ENCODE measurements at regions not wholly inside any gene's neighbourhood (a gene's known extent, or its start where the extent isn't known, plus 50 kb on each side); places are given as distances from the start of the nearest gene placed in this dataset.

DNA sequence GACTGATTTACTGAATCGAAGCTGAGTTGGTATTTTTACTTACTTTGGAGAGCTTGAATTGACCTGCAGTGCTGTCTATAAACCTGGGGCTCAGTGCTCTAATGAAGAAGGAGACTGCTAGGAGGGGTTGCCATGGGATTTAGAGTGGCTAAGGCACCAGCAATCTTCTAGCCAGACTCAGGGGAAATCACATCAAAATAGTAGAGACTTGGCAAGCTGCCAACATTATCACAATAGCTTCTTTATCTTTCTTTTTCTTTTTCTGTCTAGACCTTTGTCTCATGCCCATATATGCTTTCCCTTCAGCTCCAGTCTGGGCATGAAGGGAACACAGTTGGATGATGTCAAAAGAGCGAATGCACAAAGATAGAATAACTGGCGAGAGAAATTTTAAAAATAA is 301.1 kb upstream of the DPYD start:
- no peaks in the 10 kb centered on the region for H3K9me3 Mint-ChIP-seq
- H3K4me3 Mint-ChIP-seq, result no peak overlapping the region
- no peak for TF ChIP-seq CTCF (IDR thresholded peaks at IDR 0.05)
- DNase-seq, result no peak
- no peaks in the 10 kb centered on the region for H3K4me1 Mint-ChIP-seq
- peaks cover 7% of the 10 kb centered on the region for H3K27me3 Mint-ChIP-seq (ENCODE audit: low read depth, poor library complexity)
- no peak overlapping the region for H3K27ac Mint-ChIP-seq
- H3K36me3 Mint-ChIP-seq (ENCODE audit: low read depth), result no peaks in the 10 kb centered on the region

DNA sequence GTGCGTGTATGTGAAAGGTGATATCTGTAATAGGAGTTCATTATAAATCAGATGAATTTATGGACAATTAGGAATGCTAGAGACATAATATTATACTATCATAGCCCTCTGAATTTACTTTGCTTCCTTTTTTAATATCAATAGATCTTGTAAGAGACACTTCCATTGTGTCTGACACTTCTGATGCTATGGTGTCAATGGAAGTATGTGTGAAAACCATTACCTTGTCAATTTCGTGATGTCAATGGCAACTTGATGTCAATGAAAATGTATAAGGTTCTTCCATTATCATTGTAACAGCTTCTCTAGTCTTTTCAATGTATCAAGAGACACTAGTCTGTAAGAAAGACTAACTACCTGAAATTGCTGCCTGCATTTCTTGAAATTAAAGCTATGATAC is 296.8 kb upstream of the DPYD start:
- peaks cover 4% of the 10 kb centered on the region for H3K27me3 Mint-ChIP-seq (ENCODE audit: low read depth, poor library complexity)

DNA sequence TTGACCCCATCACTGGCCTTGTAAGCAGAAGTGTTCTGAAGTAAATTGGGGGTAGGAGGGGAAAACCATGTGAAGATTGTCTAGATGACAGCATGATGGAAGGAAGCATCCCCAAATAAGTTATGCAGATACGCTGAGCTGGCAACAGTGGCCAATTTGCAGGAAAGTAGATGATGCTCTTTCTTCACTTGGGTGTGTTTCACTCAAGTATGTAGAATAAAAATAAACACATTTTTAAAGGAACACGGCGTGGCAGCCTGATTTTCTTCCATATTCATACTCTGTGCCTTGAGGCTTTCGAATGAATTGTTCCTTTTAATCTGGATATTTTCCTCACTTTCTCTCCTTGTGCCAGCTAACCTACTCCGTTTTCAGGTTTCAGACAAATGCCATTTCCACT is 295.5 kb upstream of the DPYD start:
- no peak for TF ChIP-seq CTCF (IDR thresholded peaks at IDR 0.05)
- Mint-ChIP-seq H3K27me3 (ENCODE audit: low read depth, poor library complexity) (peaks cover 6% of the 10 kb centered on the region), H3K9me3 (peaks cover 2% of the 10 kb centered on the region), H3K27ac (peak overlapping the region; percentile 41), H3K36me3 (ENCODE audit: low read depth) (no peaks in the 10 kb centered on the region), H3K4me1 (no peaks in the 10 kb centered on the region), H3K4me3 (no peak overlapping the region)
- DNase-seq, result no peak

More for the DNA sequence above, 296.8 kb upstream of the DPYD start:
- Mint-ChIP-seq H3K9me3 (no peaks in the 10 kb centered on the region), H3K4me1 (no peaks in the 10 kb centered on the region), H3K4me3 (no peak overlapping the region), H3K36me3 (ENCODE audit: low read depth) (no peaks in the 10 kb centered on the region), H3K27ac (no peak overlapping the region)
- no peak for DNase-seq
- no peak for TF ChIP-seq CTCF (IDR thresholded peaks at IDR 0.05)

- TF ChIP-seq CTCF (IDR thresholded peaks at IDR 0.05), result no peak
- no peak overlapping the region for H3K27ac Mint-ChIP-seq
These were observed 290.5 kb upstream of the DPYD start for GRCh38 chr1:98211271-98211845.

GRCh38 chr1:98210563-98210962 is 289.7 kb upstream of the DPYD start:
- peaks cover 6% of the 10 kb centered on the region for H3K27me3 Mint-ChIP-seq (ENCODE audit: low read depth, poor library complexity)
- TF ChIP-seq CTCF (IDR thresholded peaks at IDR 0.05), result no peak
- no peak for DNase-seq
- peak overlapping the region; percentile 73 for H3K27ac Mint-ChIP-seq
- H3K36me3 Mint-ChIP-seq (ENCODE audit: low read depth), result no peaks in the 10 kb centered on the region
- peak overlapping the region; percentile 9 for H3K4me3 Mint-ChIP-seq
- H3K4me1 Mint-ChIP-seq, result peaks cover 47% of the 10 kb centered on the region
- H3K9me3 Mint-ChIP-seq, result peaks cover 5% of the 10 kb centered on the region

More at GRCh38 chr1:98211271-98211845, 290.5 kb upstream of the DPYD start:
- Mint-ChIP-seq H3K27me3 (ENCODE audit: low read depth, poor library complexity) (peaks cover 6% of the 10 kb centered on the region), H3K9me3 (peaks cover 5% of the 10 kb centered on the region), H3K4me1 (peaks cover 42% of the 10 kb centered on the region), H3K4me3 (no peak overlapping the region), H3K36me3 (ENCODE audit: low read depth) (no peaks in the 10 kb centered on the region)
- DNase-seq, result no peak

DNA sequence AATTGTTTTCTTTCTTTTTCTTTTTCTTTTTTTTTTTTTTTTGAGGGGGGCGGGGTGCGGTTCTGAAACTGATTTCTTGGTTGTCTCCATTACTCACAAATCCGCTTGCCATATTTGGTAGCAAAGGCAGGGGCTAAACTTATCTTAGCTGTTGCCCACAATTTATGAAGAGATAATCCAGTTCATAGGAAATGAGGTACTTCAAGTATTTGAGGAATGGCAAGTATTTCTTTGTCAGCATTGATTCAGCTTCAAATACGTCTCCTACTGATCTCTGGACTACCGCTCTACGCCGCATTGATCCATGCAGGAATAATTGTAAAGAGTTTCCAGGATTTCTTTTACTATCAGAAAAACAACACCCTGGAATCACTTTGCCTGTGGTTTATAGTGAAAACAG is 289.2 kb upstream of the DPYD start:
- H3K4me3 Mint-ChIP-seq, result peak overlapping the region; percentile 9
- peak overlapping the region; percentile 73 for H3K27ac Mint-ChIP-seq

More for the DNA sequence above, 289.2 kb upstream of the DPYD start:
- Mint-ChIP-seq H3K4me1 (peaks cover 52% of the 10 kb centered on the region), H3K27me3 (ENCODE audit: low read depth, poor library complexity) (peaks cover 6% of the 10 kb centered on the region), H3K36me3 (ENCODE audit: low read depth) (no peaks in the 10 kb centered on the region), H3K9me3 (peaks cover 5% of the 10 kb centered on the region)
- no peak for DNase-seq
- TF ChIP-seq CTCF (IDR thresholded peaks at IDR 0.05), result no peak
